Prostate gland (tissue), 2 donors: ENCODE measurements at regions not wholly inside any gene's neighbourhood (a gene's known extent, or its start where the extent isn't known, plus 50 kb on each side); places are given as distances from the start of the nearest gene placed in this dataset.
"Not testable (repeated sequence)": the region's sequence is repeated elsewhere in the genome, so short reads cannot be mapped to it uniquely, and the experiment has no call there.

Source experiments
- POLR2A ChIP-seq: fragments of 450-650 bp; IDR thresholded peaks from one replicate; pipeline ENCODE4 v1.6.1; 2016; ENCODE audit warnings: antibody characterized with exemption, mild to moderate bottlenecking
- TF ChIP-seq, protein P1 (sequence below), 4 experiments: fragments of 200-600 bp in 2 of 4; fragments of 450-650 bp in 2 of 4; sonication (generic) in 2 of 4; IDR thresholded peaks; 1 replicate in 3 of 4; 2 replicates in 1 of 4; pipeline ENCODE4 v1.5.1; 2016 to 2019; ENCODE audit warnings: antibody characterized with exemption in 4 of 4, mild to moderate bottlenecking in 2 of 4, moderate library complexity in 2 of 4

DNA sequence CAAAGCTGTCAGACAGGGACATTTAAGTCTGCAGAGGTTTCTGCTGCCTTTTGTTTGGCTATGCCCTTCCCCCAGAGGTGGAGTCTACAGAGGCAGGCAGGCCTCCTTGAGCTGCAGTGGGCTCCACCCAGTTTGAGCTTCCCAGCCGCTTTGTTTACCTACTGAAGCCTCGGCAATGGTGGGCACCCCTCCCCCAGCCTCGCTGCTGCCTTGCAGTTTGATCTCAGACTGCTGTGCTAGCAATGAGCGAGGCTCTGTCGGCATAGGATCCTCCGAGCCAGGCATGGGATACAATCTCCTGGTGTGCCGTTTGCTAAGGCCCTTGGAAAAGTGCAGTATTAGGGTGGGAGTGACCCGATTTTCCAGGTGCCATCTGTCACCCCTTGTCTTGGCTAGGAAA, 149.4 kb upstream of the PGRMC2 start:
- TF ChIP-seq, protein P1, sequence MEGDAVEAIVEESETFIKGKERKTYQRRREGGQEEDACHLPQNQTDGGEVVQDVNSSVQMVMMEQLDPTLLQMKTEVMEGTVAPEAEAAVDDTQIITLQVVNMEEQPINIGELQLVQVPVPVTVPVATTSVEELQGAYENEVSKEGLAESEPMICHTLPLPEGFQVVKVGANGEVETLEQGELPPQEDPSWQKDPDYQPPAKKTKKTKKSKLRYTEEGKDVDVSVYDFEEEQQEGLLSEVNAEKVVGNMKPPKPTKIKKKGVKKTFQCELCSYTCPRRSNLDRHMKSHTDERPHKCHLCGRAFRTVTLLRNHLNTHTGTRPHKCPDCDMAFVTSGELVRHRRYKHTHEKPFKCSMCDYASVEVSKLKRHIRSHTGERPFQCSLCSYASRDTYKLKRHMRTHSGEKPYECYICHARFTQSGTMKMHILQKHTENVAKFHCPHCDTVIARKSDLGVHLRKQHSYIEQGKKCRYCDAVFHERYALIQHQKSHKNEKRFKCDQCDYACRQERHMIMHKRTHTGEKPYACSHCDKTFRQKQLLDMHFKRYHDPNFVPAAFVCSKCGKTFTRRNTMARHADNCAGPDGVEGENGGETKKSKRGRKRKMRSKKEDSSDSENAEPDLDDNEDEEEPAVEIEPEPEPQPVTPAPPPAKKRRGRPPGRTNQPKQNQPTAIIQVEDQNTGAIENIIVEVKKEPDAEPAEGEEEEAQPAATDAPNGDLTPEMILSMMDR (IDR thresholded peaks at IDR 0.05): not testable (repeated sequence)
- not testable (repeated sequence) for TF ChIP-seq POLR2A
